ENCODE measurements at regions not wholly inside any gene's neighbourhood (a gene's known extent, or its start where the extent isn't known, plus 50 kb on each side); places are given as distances from the start of the nearest gene placed in this dataset.

GRCh38 chr6:14475306-14475705, 357.7 kb downstream of the CD83 start (continued):
- TF ChIP-seq REST (IDR thresholded peaks at IDR 0.05; ENCODE audit: low read depth, low read length): no peak

- no peak for DNase-seq
- H3K9me3 ChIP-seq: no peaks in the 10 kb centered on the region
- ChIA-PET POLR2A (no interaction called here), CTCF (no interaction called here)
- H3K9ac ChIP-seq: no peak overlapping the region
- no peaks in the 10 kb centered on the region for H3K27me3 ChIP-seq (ENCODE audit: insufficient read depth)
- no peak overlapping the region for H3K27ac ChIP-seq (ENCODE audit: low read depth in 2 of 2, low read length in 1 of 2)
- WGBS (ENCODE audit: low lambda C conversion rate): 26% methylated on average over 10 of the region's 12 CpGs
- H3K4me3 ChIP-seq (ENCODE audit: low read depth in 2 of 2, low read length in 1 of 2): no peak overlapping the region
- no peaks in the 10 kb centered on the region for H4K20me1 ChIP-seq (ENCODE audit: insufficient read depth)
- H3K36me3 ChIP-seq (replicated peaks in 1 of 2; ENCODE audit: control insufficient read depth in 1 of 2, insufficient read depth in 2 of 2, low read length in 1 of 2): no peaks in the 10 kb centered on the region
- H3K4me1 ChIP-seq (ENCODE audit: control insufficient read depth in 1 of 2, insufficient read depth in 2 of 2, low read depth in 1 of 2, low read length in 1 of 2): no peaks in the 10 kb centered on the region
- no peaks in the 10 kb centered on the region for H3K9me2 ChIP-seq
- TF ChIP-seq PBX3 (IDR thresholded peaks at IDR 0.05): no peak
- no peak for TF ChIP-seq ELF1 (IDR thresholded peaks at IDR 0.05)
- no peak for TF ChIP-seq TAF1 (IDR thresholded peaks at IDR 0.05; ENCODE audit: borderline replicate concordance, low read depth, low read length)
- TF ChIP-seq ZBTB33 (IDR thresholded peaks at IDR 0.05; ENCODE audit: borderline replicate concordance, low read depth): no peak
- TF ChIP-seq NRF1 (IDR thresholded peaks at IDR 0.05; ENCODE audit: low read depth, low read length): no peak
- no peak for TF ChIP-seq TCF12 (IDR thresholded peaks at IDR 0.05)
- TF ChIP-seq RCOR1 (IDR thresholded peaks at IDR 0.05; ENCODE audit: low read length): no peak
- H3K79me2 ChIP-seq (ENCODE audit: insufficient read depth): no peaks in the 10 kb centered on the region
- no peaks in the 10 kb centered on the region for H3F3A ChIP-seq (replicated peaks; ENCODE audit: insufficient read depth)
- H3K4me2 ChIP-seq: no peak overlapping the region
- H2AFZ ChIP-seq (ENCODE audit: low read depth): no peak overlapping the region
Measured at GRCh38 chr6:14476793-14477531, 359.4 kb downstream of the CD83 start.

Measured in SK-N-SH (cell line).